GM18873 (cell line): ENCODE measurements at regions not wholly inside any gene's neighbourhood (a gene's known extent, or its start where the extent isn't known, plus 50 kb on each side); places are given as distances from the start of the nearest gene placed in this dataset.
"Not testable (repeated sequence)": the region's sequence is repeated elsewhere in the genome, so short reads cannot be mapped to it uniquely, and the experiment has no call there.

ENCODE experiments used
- ATAC-seq: cut with Tn5 transposase; IDR thresholded peaks from one replicate; pipeline ENCODE4 v1.9.1; 2021; ENCODE audit warnings: mild to moderate bottlenecking, moderate library complexity, moderate number of reproducible peaks; ENCODE audit not compliant: unreplicated experiment, low FRiP score

DNA sequence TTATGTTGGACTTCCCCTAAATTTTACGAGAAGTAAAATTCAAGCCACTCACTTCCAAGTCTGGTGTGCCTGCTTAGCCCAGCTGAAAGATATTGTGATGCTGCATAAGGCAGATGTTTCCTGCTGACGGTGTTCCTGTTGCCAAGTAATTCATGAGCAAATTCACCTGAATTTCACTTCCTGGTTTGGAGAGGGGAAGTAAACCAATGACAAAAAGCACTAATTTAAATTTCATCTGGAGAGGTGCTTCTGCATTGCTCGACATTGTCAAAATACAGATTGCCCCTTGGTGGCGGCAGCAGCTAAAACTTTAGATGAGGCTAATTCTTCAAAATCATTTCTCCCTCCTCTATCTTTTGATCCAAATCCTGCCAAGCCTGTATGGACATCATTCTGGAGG, 281.1 kb downstream of the AACS start:
- no peak for ATAC-seq

DNA sequence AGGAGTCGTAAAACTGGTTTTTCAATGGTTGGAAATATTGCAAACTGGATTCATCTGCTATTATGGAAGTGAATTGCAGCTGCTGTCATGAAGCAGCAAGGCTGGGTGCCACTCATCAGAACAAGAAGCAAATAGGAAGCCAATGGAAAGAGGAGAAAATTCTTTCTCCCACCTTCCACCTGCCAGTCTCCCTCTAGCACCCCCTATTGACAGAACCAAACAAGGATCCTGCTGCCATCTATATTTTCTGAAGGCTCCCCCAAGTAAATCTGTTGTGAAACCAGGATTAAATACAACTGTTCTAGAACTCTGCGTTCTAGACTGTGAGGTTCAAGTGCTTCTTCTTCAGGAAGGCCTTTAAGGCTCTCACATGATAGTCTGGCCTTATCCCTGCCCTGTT, 286.6 kb downstream of the AACS start:
- ATAC-seq, result no peak

- not testable (repeated sequence) for ATAC-seq
Observed at GRCh38 chr12:125353002-125353401, 287.8 kb downstream of the AACS start.

GRCh38 chr12:125353871-125354270, 288.6 kb downstream of the AACS start:
- no peak for ATAC-seq

DNA sequence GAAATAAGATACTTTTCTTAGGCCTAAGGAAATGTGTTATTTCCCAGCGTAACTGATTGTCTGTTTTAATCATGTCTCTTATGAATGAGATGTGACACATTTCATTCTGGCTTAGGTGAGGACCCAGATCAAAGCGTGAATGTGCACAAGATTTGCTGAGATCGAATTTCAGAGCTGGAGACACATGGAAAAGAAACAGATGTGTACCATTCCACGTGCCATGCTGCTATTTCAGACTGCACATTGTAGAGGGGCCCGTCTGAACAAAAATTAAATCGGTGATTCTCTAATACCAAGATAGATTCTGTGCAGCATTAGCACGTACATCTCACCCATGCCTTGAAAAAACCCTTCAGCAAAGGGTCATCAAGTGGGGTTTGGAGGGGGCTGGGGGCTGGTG, 290.4 kb downstream of the AACS start:
- no peak for ATAC-seq

DNA sequence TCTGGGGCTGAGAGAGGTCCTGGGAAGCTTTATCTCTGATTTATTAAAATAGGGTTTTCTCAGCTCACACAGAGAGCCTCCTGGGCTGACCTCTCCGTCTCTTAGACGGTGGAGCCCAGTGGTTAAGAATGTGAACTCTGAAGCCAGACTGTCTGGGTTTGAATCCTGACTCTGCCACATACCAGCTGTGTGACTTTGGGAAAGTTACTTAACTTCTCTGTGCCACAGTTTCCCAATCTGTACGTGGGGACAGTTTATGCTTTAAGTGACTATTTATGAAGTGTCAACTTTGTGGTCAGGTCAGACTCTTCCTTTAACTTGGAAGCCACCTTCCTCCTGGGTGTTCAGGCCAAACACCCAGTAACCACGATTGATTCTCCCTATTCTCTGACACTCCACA, 290.9 kb downstream of the AACS start:
- ATAC-seq, result no peak

- no peak for ATAC-seq
Observed at GRCh38 chr12:125357561-125357960, 292.3 kb downstream of the AACS start.

GRCh38 chr12:125360540-125360939, 295.3 kb downstream of the AACS start:
- no peak for ATAC-seq

GRCh38 chr12:125371033-125371432, 305.8 kb downstream of the AACS start:
- no peak for ATAC-seq

GRCh38 chr12:125372085-125372484, 306.9 kb downstream of the AACS start:
- ATAC-seq, result no peak

DNA sequence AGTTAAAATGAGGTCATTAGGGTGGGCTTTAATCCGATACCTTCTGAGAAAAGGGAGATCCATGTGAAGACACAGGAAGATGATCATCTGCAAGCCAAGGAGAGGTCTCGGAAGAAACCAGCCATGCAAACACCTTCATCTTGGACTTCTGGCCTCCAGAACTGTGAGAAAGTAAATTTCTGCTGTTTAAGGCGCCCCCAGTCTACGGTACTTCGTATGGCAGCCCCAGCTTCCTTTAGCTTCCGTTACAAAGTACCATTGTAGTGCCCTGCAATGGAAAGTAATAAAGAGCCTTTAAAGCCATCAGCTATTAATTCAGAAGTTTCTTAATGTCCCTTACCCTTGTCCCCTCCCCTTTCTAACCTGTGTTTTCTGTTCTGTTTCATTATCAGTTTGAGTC, 308.1 kb downstream of the AACS start:
- ATAC-seq, result no peak

- no peak for ATAC-seq
Observed at GRCh38 chr12:125376422-125376821, 311.2 kb downstream of the AACS start.

DNA sequence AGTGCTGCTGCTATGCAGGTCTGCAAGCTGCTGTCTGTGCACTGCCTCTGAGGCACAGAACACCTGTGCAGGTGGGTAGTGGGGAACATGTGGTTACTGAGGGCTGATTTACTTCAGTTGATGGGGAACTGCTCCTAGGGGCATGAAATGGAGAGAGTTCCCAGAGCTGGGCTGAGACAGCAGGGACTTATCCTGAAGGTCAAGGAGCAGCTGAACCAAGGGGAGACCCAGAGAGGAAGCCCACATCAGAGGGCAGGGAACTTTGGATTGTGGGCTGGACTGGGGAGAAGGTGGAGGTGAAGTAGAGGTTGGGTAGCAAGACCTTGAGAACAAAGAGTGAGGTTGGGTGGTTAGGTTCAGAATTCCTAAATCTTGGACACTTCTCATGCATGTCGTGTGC, 311.9 kb downstream of the AACS start:
- no peak for ATAC-seq

- no peak for ATAC-seq
Observed at GRCh38 chr12:125381373-125381772, 316.1 kb downstream of the AACS start.

- ATAC-seq, result no peak
Observed at GRCh38 chr12:125382926-125383325, 317.7 kb downstream of the AACS start.

DNA sequence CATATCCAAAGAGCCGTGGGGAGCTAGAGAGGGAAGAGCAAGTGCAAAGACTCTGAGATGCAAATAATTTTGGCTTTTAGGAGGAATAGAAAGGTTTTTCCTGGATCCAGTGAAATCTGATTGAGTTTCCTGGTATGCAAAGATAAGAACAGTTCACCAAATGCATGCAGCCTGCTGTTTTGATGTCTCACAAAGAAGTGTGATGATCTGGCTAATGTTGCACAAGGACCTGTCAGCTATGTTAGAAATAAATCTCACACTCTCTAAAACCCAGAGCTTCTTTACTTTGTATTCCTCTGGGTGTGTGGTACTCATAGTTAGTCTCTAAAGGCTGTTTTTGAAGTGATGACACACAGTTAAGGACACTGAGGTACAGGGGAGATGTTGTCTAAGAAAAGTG, 321.4 kb downstream of the AACS start:
- no peak for ATAC-seq

DNA sequence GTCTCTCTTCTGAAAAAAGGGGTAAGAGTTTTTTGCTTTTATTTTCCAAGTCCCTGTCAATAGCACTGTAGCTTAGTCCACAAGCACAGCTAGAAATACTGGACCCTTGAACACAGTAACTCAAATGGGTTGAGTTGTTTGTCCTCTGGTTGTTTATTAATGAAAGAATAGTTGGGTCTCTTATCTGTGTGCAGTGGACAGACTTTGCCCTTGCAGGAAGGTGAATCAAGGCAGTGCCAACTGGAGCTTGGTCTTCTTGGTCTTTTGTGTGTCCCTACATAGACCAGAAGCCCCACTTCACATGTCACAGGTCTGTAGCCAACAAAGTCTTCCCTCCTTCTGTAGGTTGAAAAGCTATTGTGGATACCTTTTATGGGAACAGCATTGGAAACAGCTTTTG, 322.0 kb downstream of the AACS start:
- ATAC-seq, result no peak

DNA sequence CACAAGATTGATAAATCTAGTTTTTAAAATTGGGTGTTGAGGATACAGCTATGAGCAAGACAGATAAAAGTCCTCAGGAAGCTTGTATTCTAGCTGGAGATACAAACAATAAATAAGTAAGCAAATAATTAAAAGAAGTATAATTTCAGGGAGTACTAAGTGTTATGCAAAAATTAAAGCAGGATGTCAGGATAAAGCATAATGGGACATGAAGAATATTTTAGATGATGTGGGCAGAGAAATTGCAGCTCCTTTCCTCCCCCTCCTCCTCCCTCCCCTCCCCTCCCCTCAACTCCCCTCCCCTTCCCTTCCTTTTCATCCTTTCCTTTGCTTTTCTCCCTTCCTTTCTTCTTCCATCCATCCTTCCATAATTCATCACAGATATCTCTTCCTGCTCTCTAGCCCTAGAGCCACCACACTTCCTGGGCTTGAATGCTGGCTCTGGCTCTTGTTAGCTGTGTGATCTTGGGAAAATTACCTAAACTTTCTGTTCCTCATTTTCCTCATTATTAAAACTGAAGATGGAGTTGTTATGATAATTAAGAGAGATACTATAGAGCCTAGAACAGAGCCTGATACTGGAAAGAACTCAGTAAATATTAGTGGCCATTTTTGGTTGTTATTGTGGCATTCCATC, 323.9 kb downstream of the AACS start:
- no peak for ATAC-seq

- ATAC-seq, result no peak
Observed at GRCh38 chr12:125393569-125393968, 328.3 kb downstream of the AACS start.

DNA sequence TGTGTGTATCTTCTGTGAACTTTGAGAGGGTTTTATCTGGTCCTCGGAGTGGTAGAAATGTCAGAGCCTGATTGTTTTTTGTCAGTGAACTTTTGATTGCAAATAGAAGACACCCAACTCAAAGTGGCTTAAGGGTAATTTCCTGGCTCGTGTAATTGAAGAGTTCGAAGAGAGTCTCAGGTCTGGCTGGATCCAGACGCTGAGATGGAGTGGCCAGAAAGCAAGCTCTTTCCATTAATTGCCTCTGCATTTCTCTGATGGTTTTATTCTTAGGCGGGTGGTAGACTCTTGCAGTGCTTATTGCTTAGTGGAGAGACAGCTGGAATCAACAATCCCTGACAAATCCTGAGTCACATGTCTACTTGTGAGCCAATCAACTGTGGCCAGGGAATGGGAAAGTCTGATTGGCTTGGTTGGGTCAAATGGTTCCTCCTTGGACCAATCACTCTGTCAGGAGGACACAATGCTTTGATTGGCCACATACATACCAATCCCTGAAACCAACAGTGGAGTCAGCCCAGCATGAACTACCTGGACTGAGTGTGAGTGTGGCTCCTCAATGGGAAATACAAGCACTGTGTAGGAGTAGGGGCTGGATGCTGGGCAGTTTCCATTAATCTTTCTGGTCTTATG, 330.5 kb downstream of the AACS start:
- no peak for ATAC-seq

GRCh38 chr12:125399489-125399888, 334.3 kb downstream of the AACS start:
- no peak for ATAC-seq
